ENCODE measurements at regions not wholly inside any gene's neighbourhood (a gene's known extent, or its start where the extent isn't known, plus 50 kb on each side); places are given as distances from the start of the nearest gene placed in this dataset.
"Not testable (repeated sequence)": the region's sequence is repeated elsewhere in the genome, so short reads cannot be mapped to it uniquely, and the experiment has no call there.

- Histone ChIP-seq H3K9ac (ENCODE audit: low read length in 5 of 5) (no peak overlapping the region), H3K36me3 (ENCODE audit: control insufficient read depth in 5 of 5, insufficient read depth in 5 of 5, low read length in 5 of 5) (no peaks in the 10 kb centered on the region), H3K9me3 (ENCODE audit: control insufficient read depth in 5 of 5, low read length in 5 of 5) (peaks cover 0 to 3% (median 0%) of the 10 kb centered on the region in 5 donors)
Measured at GRCh38 chr22:48405741-48406140, 1421.9 kb downstream of the BRD1 start.

DNA sequence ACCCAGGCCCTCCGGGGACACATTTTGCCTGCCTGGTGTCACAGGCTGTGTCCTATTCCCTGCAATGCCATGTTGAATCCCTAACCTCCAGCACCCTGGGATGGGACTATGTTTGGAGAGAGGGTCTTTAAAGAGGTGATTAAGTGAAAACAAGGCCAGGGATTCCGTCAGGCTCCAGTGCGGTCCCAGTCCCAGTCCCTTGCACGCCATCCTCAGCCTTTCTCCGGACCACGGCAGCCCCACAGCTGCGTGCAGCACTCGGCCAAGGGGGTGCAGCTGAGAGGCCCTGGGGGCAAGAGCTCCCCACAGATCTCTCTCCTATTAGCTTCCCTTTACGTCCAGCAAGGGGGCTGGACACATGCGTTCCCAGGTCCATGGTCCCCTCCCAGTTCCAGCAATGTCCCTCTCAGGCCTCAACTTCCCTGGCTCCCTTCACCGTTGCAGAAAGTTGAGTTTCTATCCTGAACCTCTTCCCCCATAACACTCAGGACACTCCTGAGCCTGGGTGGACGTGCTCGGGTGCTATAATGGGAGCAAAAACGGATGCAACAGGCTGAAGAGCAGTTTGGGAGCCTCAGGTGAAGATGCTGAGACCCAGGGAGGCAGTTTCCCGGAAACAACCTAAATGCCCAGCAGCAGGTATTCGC, 1422.7 kb downstream of the BRD1 start:
- peaks cover 0 to 11% (median 8%) of the 10 kb centered on the region in 5 donors for H3K27me3 ChIP-seq (ENCODE audit: control insufficient read depth in 5 of 5, insufficient read depth in 4 of 5, low read length in 5 of 5)
- H3K27ac ChIP-seq (ENCODE audit: low read depth, low read length) = no peak overlapping the region
- H3K9ac ChIP-seq (ENCODE audit: low read length in 5 of 5) = no peak overlapping the region
- H3K4me1 ChIP-seq (ENCODE audit: control insufficient read depth in 5 of 5, insufficient read depth in 5 of 5, low read length in 5 of 5) = no peaks in the 10 kb centered on the region
- no peak overlapping the region for H3K4me3 ChIP-seq (ENCODE audit: low read depth in 1 of 5, low read length in 5 of 5)
- peaks cover 0 to 3% (median 0%) of the 10 kb centered on the region in 5 donors for H3K9me3 ChIP-seq (ENCODE audit: control insufficient read depth in 5 of 5, low read length in 5 of 5)
- H3K36me3 ChIP-seq (ENCODE audit: control insufficient read depth in 5 of 5, insufficient read depth in 5 of 5, low read length in 5 of 5) = no peaks in the 10 kb centered on the region

More at GRCh38 chr22:48405741-48406140, 1421.9 kb downstream of the BRD1 start:
- no peaks in the 10 kb centered on the region for H3K4me1 ChIP-seq (ENCODE audit: control insufficient read depth in 5 of 5, insufficient read depth in 5 of 5, low read length in 5 of 5)
- H3K4me3 ChIP-seq (ENCODE audit: low read depth in 1 of 5, low read length in 5 of 5) = no peak overlapping the region
- no peak overlapping the region for H3K27ac ChIP-seq (ENCODE audit: low read depth, low read length)
- H3K27me3 ChIP-seq (ENCODE audit: control insufficient read depth in 5 of 5, insufficient read depth in 4 of 5, low read length in 5 of 5) = peaks cover 0 to 11% (median 6%) of the 10 kb centered on the region in 5 donors

- Histone ChIP-seq H3K4me3 (ENCODE audit: low read depth in 1 of 5, low read length in 5 of 5) (no peak overlapping the region), H3K4me1 (ENCODE audit: control insufficient read depth in 5 of 5, insufficient read depth in 5 of 5, low read length in 5 of 5) (no peaks in the 10 kb centered on the region), H3K9me3 (ENCODE audit: control insufficient read depth in 5 of 5, low read length in 5 of 5) (peaks cover 0 to 3% (median 0%) of the 10 kb centered on the region in 5 donors), H3K27me3 (ENCODE audit: control insufficient read depth in 5 of 5, insufficient read depth in 4 of 5, low read length in 5 of 5) (peaks cover 0 to 11% (median 8%) of the 10 kb centered on the region in 5 donors), H3K36me3 (ENCODE audit: control insufficient read depth in 5 of 5, insufficient read depth in 5 of 5, low read length in 5 of 5) (no peaks in the 10 kb centered on the region), H3K27ac (ENCODE audit: low read depth, low read length) (no peak overlapping the region), H3K9ac (ENCODE audit: low read length in 5 of 5) (no peak overlapping the region)
Measured at GRCh38 chr22:48403521-48404403, 1423.9 kb downstream of the BRD1 start.

GRCh38 chr22:48402591-48403031, 1425.1 kb downstream of the BRD1 start:
- H3K27me3 ChIP-seq (ENCODE audit: control insufficient read depth in 5 of 5, insufficient read depth in 4 of 5, low read length in 5 of 5) = peaks cover 0 to 19% (median 10%) of the 10 kb centered on the region in 5 donors
- no peak overlapping the region for H3K27ac ChIP-seq (ENCODE audit: low read depth, low read length)
- no peaks in the 10 kb centered on the region for H3K9me3 ChIP-seq (ENCODE audit: control insufficient read depth in 5 of 5, low read length in 5 of 5)
- no peaks in the 10 kb centered on the region for H3K36me3 ChIP-seq (ENCODE audit: control insufficient read depth in 5 of 5, insufficient read depth in 5 of 5, low read length in 5 of 5)
- no peaks in the 10 kb centered on the region for H3K4me1 ChIP-seq (ENCODE audit: control insufficient read depth in 5 of 5, insufficient read depth in 5 of 5, low read length in 5 of 5)
- H3K4me3 ChIP-seq (ENCODE audit: low read depth in 1 of 5, low read length in 5 of 5) = no peak overlapping the region
- no peak overlapping the region for H3K9ac ChIP-seq (ENCODE audit: low read length in 5 of 5)

DNA sequence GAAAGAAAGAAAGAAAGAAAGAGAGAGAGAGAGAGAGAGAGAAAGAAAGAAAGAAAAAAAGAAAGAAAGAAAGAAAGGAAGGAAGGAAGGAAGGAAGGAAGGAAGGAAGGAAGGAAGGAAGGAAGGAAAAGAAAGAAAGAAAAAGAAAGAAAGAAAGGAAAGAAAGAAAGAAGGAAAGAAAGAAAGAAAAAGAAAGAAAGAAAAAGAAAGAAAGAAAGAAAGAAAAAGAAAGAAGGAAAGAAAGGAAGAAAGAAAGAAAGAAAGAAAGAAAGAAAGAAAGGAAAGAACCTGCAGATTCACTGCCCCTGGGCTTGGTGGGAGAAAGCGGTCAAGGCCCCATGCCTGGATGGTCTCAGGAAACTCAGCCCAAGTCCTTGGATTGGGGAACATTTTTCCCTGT, 1426.2 kb downstream of the BRD1 start:
- H3K4me1 ChIP-seq (ENCODE audit: control insufficient read depth in 5 of 5, insufficient read depth in 5 of 5, low read length in 5 of 5); H3K9ac ChIP-seq (ENCODE audit: low read length in 5 of 5); H3K27ac ChIP-seq (ENCODE audit: low read depth, low read length); H3K4me3 ChIP-seq (ENCODE audit: low read depth in 1 of 5, low read length in 5 of 5); H3K36me3 ChIP-seq (ENCODE audit: control insufficient read depth in 5 of 5, insufficient read depth in 5 of 5, low read length in 5 of 5); H3K9me3 ChIP-seq (ENCODE audit: control insufficient read depth in 5 of 5, low read length in 5 of 5): not testable (repeated sequence)
- peaks cover 4 to 19% (median 12%) of the 10 kb centered on the region in 5 donors for H3K27me3 ChIP-seq (ENCODE audit: control insufficient read depth in 5 of 5, insufficient read depth in 4 of 5, low read length in 5 of 5)

DNA sequence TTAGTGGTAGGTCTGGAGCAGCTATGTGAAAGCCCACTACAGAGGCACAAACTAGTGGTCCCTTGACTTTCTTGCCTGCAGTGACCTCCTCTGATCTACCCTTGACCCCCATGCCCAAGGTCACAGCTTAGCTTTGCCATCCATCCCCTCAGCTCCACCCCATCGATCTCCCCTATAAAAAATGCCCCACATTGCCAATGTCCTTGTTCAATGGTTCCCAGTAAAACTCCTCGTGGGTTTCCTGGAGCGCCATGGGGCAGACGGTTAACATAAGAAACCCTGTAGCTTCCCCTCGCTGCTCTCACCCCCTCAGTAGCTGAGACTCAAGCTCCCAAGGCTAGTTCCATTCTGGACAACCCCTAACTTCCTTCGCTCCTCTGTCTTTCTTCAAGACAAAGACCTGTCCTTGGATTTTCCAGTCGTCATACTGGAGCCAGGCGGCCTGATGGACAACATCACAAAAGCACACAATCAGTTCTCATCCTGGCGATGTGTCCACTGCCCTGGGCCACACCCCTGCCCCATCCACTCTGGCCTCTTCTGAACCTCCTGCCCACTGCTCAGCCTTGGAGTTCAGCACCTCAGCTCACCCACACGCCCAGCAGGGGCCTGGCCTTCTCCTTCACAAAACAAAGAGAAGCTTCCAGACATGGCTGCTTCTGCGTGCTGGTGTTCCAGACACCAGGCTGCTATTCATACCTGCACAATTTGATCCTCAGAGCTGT, 1429.3 kb downstream of the BRD1 start:
- no peaks in the 10 kb centered on the region for H3K36me3 ChIP-seq (ENCODE audit: control insufficient read depth in 5 of 5, insufficient read depth in 5 of 5, low read length in 5 of 5)
- no peak overlapping the region for H3K4me3 ChIP-seq (ENCODE audit: low read depth in 1 of 5, low read length in 5 of 5)
- H3K9ac ChIP-seq (ENCODE audit: low read length in 5 of 5) = no peak overlapping the region
- no peaks in the 10 kb centered on the region for H3K9me3 ChIP-seq (ENCODE audit: control insufficient read depth in 5 of 5, low read length in 5 of 5)
- H3K27me3 ChIP-seq (ENCODE audit: control insufficient read depth in 5 of 5, insufficient read depth in 4 of 5, low read length in 5 of 5) = peaks cover 4 to 23% (median 12%) of the 10 kb centered on the region in 5 donors
- H3K27ac ChIP-seq (ENCODE audit: low read depth, low read length) = no peak overlapping the region
- H3K4me1 ChIP-seq (ENCODE audit: control insufficient read depth in 5 of 5, insufficient read depth in 5 of 5, low read length in 5 of 5) = no peaks in the 10 kb centered on the region

DNA sequence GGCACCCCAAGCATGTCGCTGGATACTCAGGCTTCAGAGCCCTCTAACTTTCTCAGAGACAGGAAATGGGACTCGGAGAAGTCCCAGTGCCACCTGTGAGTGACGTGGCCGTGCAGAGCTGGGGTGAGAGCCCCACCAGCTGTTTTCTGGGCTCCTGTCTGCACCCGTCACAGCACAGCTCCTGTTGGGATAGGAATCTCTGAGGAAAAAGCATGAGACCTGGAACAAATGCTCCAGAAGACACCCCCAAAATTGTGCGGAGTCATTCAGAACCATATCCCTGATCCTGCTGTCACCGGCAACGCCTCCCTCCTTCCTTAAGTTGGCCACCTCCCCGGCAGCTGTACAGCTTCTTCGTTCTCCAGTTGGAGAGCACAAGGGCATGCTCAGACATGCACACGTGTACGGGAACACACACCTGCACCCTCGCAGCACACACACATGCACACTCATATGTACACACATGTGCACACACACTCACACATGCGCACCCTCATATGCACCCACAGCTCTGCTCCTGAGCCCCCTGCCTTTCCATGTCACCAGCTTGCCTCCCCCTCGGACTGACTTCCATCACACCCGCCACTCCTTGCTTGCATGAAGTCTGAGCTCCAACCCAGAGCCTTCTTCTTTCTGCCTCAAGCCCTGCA, 1430.0 kb downstream of the BRD1 start:
- Histone ChIP-seq H3K27ac (ENCODE audit: low read depth, low read length) (no peak overlapping the region), H3K4me1 (ENCODE audit: control insufficient read depth in 5 of 5, insufficient read depth in 5 of 5, low read length in 5 of 5) (no peaks in the 10 kb centered on the region), H3K36me3 (ENCODE audit: control insufficient read depth in 5 of 5, insufficient read depth in 5 of 5, low read length in 5 of 5) (no peaks in the 10 kb centered on the region)

GRCh38 chr22:48396785-48397530, 1430.7 kb downstream of the BRD1 start:
- Histone ChIP-seq H3K4me3 (ENCODE audit: low read depth in 1 of 5, low read length in 5 of 5) (no peak overlapping the region), H3K4me1 (ENCODE audit: control insufficient read depth in 5 of 5, insufficient read depth in 5 of 5, low read length in 5 of 5) (no peaks in the 10 kb centered on the region), H3K27ac (ENCODE audit: low read depth, low read length) (no peak overlapping the region), H3K27me3 (ENCODE audit: control insufficient read depth in 5 of 5, insufficient read depth in 4 of 5, low read length in 5 of 5) (peaks cover 0 to 26% (median 15%) of the 10 kb centered on the region in 5 donors), H3K36me3 (ENCODE audit: control insufficient read depth in 5 of 5, insufficient read depth in 5 of 5, low read length in 5 of 5) (no peaks in the 10 kb centered on the region), H3K9ac (ENCODE audit: low read length in 5 of 5) (no peak overlapping the region), H3K9me3 (ENCODE audit: control insufficient read depth in 5 of 5, low read length in 5 of 5) (no peaks in the 10 kb centered on the region)

More for the DNA sequence above, 1430.0 kb downstream of the BRD1 start:
- Histone ChIP-seq H3K4me3 (ENCODE audit: low read depth in 1 of 5, low read length in 5 of 5) (no peak overlapping the region), H3K9ac (ENCODE audit: low read length in 5 of 5) (no peak overlapping the region), H3K9me3 (ENCODE audit: control insufficient read depth in 5 of 5, low read length in 5 of 5) (no peaks in the 10 kb centered on the region), H3K27me3 (ENCODE audit: control insufficient read depth in 5 of 5, insufficient read depth in 4 of 5, low read length in 5 of 5) (peaks cover 0 to 25% (median 14%) of the 10 kb centered on the region in 5 donors)

DNA sequence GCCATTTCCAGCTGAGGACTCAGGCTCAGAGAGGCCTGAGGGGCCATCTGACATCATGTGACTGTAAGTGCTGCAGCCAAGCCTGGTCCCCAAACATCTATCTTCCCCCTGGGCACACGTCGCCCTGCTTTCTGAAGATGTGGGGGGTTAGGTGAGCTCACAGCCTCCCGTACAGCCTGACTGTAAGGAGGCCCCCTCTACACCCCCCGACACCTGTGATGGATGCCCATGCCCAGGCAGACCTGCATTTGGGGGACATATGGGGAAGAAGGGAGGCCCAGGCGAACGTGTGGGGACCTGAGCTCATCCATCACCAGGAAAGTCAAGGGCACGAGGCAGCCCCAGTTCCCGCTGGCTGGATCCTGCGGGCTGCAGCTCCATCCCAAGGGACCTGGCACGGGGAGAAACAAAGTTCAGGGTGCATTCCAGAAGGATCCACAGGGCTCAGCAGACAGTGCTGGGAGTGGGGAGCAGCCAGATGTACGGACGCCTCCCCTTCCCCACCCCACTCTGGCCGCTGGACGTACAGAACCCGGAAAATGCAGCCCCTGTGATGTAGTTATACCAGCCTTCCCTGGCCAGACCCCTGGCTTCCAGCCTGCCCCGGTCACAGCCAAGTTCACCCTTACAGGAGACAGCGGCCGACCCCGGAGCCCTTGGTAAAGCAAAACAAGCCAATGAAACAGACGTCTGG, 1431.4 kb downstream of the BRD1 start:
- no peak overlapping the region for H3K27ac ChIP-seq (ENCODE audit: low read depth, low read length)
- no peaks in the 10 kb centered on the region for H3K9me3 ChIP-seq (ENCODE audit: control insufficient read depth in 5 of 5, low read length in 5 of 5)
- H3K27me3 ChIP-seq (ENCODE audit: control insufficient read depth in 5 of 5, insufficient read depth in 4 of 5, low read length in 5 of 5) = peaks cover 0 to 26% (median 15%) of the 10 kb centered on the region in 5 donors
- H3K9ac ChIP-seq (ENCODE audit: low read length in 5 of 5) = no peak overlapping the region
- H3K4me3 ChIP-seq (ENCODE audit: low read depth in 1 of 5, low read length in 5 of 5) = no peak overlapping the region
- H3K4me1 ChIP-seq (ENCODE audit: control insufficient read depth in 5 of 5, insufficient read depth in 5 of 5, low read length in 5 of 5) = no peaks in the 10 kb centered on the region
- no peaks in the 10 kb centered on the region for H3K36me3 ChIP-seq (ENCODE audit: control insufficient read depth in 5 of 5, insufficient read depth in 5 of 5, low read length in 5 of 5)
